ENCODE measurements at regions not wholly inside any gene's neighbourhood (a gene's known extent, or its start where the extent isn't known, plus 50 kb on each side); places are given as distances from the start of the nearest gene placed in this dataset.

DNA sequence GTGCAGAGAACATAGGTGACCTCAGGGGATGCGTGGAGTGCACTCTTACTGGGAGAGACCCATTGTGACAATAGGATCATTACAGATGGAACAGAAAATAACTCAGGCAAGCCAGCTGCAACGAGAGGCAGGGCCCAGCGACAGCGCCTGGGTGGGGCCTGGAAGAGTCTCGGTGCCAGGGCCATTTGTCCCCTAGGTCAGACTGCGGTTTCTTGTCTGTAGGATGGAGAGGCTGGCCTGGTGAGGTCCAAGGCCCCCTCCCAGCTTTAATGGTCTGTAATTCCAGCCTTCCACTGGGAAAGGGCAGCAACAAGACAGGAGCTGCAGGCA lies 208.6 kb upstream of the APCDD1 start:
- no peak for TF ChIP-seq POLR2AphosphoS5 (IDR thresholded peaks at IDR 0.05)
- no peak for TF ChIP-seq POLR2A (IDR thresholded peaks at IDR 0.05)
